ENCODE measurements at regions not wholly inside any gene's neighbourhood (a gene's known extent, or its start where the extent isn't known, plus 50 kb on each side); places are given as distances from the start of the nearest gene placed in this dataset.

- no peak for DNase-seq
These were observed 207.5 kb upstream of the RTL1 start for GRCh38 chr14:101110729-101111619.

DNA sequence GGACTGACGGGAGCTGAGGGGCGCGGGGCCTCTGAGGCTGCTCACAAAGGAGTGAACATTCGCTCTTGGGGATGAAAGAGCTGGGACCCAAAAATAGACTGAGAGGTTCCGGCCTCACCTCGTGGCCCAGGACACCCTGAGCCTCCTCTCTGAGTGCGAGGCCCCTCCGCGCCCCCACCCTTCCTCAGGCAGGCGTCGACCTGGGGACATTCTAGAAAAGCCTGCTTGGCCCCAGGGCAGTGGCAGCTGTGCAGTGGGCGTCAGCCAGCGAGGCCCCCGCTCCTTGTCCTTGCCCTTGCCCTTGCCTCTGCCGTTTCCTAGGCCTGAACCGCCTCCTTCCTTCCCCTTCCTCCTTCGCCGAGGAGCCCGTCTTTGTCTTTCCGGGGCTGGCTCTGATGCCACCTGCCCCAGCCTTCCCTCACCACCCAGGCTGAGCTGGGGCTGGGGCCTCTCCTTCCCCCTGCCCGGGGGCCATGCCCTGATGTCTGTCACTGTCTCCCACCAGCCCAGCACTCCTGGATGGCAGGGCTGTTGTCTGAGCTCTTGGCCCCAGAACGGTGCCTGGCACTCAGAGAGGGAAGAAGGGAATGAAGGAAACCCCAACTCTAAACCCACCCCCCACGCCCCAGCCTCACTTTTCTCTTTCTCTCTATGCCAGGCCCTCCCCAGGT, 208.2 kb upstream of the RTL1 start:
- no peak for DNase-seq

- DNase-seq, result no peak
These were observed 209.0 kb upstream of the RTL1 start for GRCh38 chr14:101112351-101113107.

DNA sequence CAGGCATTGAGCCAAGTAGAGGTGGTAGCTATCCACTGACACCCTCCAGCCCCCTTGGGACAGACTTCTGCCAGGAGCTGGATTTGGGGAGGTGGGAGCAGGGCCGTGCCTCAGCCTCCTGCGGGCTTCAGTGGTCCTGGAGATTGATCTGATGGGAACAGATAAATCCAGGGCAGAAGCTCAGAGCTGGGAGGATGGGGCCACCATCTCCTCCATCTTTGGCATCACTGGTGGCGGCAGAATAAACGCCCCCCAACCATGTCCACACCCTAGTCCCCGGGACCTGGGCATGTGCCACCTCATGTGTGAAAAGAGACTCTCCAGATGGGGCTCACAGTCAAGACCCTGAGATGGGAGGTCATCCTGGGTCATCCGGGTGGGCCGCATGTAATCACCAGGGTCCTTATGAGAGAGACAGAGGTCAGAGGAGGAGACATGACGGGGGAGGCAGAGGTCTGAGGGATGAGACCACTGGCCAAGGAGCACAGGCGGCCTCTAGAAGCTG, 209.6 kb upstream of the RTL1 start:
- no peak for DNase-seq

DNA sequence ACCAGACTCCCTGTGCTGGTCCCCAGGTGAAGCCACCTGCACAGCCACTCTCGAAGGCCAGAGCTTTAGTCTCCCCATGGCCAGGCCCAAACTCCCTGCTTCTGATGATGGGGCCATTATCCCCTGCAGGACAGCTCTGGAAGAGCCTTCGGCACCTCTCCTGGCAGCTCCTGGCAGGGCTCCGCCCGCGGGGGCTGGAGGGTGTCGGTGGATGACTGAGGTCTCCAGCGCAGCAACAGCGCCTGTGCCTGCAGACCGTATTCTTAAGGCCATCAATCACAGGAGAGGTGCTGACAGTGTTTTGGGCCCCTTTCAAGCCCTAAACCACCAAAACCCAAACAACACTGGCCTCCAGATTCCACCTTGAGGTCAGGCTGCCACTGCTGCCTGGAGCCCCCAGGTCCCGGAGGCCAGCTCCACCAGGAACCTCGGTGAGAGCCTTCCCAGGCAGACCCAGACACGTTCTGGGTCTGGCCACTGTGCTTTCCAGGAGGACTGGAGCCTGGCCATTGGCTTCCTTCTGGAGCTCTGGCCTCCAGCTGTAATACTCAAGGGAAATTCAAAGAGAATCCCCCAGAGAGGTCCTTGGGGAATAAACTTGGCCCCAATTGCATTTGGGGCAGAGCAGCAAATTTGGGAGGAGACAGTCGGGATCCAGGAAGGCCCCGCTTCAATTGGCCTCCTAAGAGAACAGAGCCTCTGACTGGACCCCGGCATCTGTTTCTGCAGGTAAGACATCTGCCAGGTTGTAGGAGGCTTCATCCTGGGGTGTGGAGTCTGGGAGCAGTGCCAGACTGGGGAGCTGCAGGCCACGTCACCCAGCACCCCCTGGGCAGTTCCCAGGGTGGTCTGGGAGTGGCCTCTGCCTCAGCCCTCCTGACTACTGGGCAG, 210.6 kb upstream of the RTL1 start:
- DNase-seq, result no peak

DNA sequence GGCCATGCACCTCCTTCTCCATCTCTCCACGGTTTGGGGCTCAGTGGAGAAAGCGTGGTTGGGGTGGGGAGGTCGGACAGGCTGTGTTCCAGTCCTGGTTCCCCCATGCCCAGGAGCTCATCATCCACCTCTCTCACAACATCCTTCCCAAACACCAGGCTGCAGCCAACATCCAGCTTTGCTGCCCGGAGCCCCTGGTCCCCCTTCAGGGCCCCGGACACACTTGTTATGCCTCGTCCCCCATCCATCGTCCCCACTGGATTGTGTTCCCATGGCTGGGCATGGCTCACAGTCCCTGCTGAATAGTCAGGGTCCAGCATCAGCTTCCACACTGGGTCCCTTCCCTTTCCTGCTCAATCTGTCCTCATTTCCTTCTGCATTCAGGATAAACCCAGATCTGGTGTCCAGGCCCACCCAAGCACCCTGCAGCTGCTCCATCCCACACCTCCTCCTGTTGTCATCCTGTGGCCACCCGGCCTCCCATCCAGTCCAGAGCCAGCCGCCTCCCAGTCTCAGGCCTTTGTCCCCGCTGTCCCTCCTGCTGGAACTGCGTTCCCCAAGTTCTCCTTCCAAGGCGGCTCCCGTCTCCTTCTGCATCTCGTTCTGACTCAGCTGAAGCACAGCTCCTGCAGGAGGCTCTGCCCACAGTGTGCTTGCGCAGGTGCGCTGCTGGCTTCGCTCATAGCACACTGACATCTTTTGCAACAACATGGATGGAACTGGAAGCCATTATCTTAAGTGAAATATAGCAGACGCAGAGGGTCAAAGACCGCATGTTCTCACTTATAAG, 211.4 kb upstream of the RTL1 start:
- DNase-seq, result no peak

GRCh38 chr14:101115652-101116051, 212.1 kb upstream of the RTL1 start:
- no peak for DNase-seq

- DNase-seq, result no peak
These were observed 212.5 kb upstream of the RTL1 start for GRCh38 chr14:101116065-101116464.

DNA sequence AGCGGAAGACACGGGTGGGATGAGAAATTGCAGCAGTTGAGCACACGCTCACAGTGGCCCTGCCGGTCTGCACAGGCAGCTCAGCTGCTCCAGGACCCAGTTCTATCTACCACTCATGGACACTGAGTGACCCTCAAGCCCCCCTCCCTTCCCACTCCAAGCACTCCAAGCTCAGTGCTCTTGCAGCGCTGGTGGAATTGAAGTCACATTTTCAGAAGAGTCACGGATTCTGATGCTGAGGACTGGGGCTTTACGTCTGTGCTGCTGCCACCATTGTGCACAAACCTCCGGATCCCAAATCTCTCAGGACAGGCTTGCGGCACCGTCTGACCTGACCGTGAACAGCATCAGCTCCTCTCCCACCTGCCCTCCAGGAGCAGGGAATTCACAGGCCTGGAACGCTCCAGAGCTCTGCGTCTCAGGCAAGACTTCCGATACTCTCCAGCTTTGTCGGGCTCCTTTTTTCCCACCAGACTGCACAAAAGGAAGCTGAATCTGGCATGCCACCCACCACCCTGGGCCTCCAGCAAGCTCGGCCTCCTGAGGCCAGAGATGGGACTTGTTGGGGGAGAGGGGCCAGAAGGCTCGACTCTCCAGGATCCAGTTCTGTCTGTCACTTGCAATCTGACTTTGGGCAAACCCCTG, 213.1 kb upstream of the RTL1 start:
- DNase-seq, result no peak

GRCh38 chr14:101117543-101117942, 214.0 kb upstream of the RTL1 start:
- no peak for DNase-seq

GRCh38 chr14:101118233-101118632, 214.7 kb upstream of the RTL1 start:
- no peak for DNase-seq

DNA sequence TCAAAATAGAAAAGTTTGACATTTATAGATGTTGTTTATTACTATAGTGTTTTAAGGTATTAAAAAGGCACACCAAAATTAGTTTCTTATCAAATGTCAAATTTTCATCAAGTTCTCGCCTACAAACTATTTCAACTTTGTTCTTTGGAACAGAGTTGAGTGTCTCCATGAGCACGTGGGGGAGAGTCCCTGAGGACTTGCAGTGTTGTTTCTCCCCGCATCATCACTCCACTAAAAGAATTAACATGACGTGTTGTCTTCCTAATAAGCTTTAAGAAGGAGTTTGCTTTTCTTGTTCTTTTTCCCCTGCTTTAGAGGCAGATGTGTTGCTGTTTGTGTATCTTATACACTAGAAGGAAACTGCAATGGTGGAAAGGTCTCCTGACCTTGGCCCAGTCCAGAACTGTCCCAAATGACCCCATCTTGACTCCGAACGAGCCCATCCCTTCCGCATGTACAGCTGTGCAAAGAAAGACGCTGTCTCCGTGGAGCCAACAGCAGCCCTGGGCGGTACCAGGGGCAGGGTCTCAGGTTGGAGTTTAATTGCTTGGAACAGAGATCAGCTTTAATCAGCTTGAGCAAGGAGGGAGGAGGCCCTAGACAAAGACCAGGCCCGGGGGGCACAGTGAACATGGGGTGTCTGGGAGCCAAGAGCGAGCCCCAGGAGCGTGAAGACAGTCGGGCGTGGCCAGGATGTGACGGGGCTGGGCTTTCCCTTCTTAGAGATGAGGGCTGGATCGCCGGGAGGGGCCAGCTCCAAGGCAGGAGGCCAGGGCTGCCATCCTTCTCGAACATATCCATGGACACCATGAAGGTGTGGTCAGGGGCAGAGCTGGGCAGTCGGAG, 215.4 kb upstream of the RTL1 start:
- DNase-seq, result no peak

GRCh38 chr14:101119830-101120571, 216.5 kb upstream of the RTL1 start:
- DNase-seq, result no peak

GRCh38 chr14:101120641-101121507, 217.4 kb upstream of the RTL1 start:
- DNase-seq, result no peak

DNA sequence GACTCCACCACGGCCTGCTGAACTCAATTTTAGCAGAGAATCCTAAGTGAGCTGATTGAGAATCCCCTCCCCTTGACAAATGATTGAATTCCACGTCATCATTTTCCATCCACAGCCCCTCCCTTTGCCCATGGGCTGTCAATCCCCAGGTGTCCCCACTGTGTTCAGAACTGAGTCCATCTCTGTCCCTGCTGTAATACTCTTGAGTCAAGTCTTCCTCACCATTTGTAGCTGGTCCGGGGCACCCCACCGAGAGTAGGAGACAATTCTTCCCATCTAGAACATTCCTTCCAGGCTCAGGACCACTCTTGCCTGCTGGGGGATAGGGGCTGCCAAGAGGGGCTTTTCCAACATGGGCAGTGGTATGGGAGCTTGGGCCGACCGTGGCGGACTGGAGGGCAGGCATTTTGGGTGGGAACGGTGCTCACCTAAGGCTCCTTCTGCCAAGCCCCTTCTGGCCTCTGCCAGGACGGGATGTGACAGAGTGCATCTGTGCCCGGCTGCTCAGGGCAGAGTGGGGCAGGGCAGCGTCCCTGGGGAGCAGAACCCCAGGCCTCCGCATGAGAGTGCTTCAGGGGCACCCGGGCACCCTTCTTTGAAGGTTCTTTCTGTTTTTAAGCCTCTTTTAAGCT, 218.1 kb upstream of the RTL1 start:
- DNase-seq, result no peak

DNA sequence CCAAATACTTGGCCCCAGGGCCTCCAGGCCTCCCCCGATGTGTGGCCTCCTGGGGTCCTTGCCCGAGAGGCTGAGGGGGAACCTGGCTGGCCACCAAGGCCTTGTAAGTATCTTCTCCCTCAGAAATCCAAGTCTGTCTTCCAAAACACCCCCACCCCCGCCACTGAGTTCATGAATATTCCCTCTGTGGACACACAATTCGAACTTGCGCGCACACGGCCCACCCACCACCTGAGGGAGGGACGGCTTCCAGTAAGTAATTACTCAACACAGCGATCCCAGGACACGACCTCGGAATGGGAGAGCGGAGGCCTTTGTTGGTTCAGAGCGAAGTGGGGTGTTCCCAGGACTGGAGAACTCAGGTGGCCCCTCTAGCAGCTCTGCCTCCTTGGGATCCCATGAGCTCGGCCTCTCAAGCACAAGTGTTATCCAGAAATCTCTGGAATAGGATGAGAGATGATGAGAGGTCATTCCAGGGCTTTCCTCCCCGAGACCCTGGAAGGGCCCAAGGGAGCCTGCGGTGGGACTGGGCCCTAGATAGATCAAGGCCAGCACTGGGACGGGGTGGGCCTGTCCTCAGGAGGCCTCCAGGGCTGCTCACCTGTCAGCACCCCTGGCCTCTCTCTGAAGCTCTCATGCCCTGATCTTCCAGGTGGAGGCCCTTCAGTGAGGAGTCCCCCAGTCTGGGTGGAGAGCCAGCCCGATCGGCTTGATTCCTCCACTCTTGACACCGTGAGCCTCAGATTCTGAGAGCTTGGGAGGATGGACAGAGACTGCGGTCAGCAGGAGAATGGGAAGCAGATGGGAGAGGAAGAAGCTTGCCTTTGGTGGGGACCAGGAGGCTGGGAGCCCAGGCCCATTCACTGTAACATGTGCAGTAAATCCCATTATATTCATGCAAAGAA, 219.0 kb upstream of the RTL1 start:
- DNase-seq, result no peak

Measured in NCI-H2029 (cell line).